ENCODE measurements at regions not wholly inside any gene's neighbourhood (a gene's known extent, or its start where the extent isn't known, plus 50 kb on each side); places are given as distances from the start of the nearest gene placed in this dataset.

GRCh38 chr10:53439075-53439474, 666.5 kb upstream of the MBL2 start:
- peak; percentile 76 for DNase-seq (ENCODE audit: low read depth, low spot score)

GRCh38 chr10:53434413-53434812, 661.8 kb upstream of the MBL2 start:
- DNase-seq (ENCODE audit: low read depth, low spot score), result peak; percentile 6

- DNase-seq (ENCODE audit: low read depth, low spot score), result no peak
These were observed 659.5 kb upstream of the MBL2 start for GRCh38 chr10:53432035-53432434.

- DNase-seq (ENCODE audit: low read depth, low spot score), result no peak
These were observed 658.4 kb upstream of the MBL2 start for GRCh38 chr10:53430974-53431373.

- no peak for DNase-seq (ENCODE audit: low read depth, low spot score)
These were observed 657.7 kb upstream of the MBL2 start for GRCh38 chr10:53430127-53430891.

- peak; percentile 69 for DNase-seq (ENCODE audit: low read depth, low spot score)
These were observed 649.8 kb upstream of the MBL2 start for GRCh38 chr10:53422223-53422888.

- no peak for DNase-seq (ENCODE audit: low read depth, low spot score)
These were observed 640.1 kb upstream of the MBL2 start for GRCh38 chr10:53412651-53413050.

GRCh38 chr10:53406532-53406931, 633.9 kb upstream of the MBL2 start:
- DNase-seq (ENCODE audit: low read depth, low spot score), result no peak

- DNase-seq (ENCODE audit: low read depth, low spot score), result no peak
These were observed 631.1 kb upstream of the MBL2 start for GRCh38 chr10:53403688-53404087.

- no peak for DNase-seq (ENCODE audit: low read depth, low spot score)
These were observed 630.0 kb upstream of the MBL2 start for GRCh38 chr10:53402594-53402993.

GRCh38 chr10:53401536-53401935, 629.0 kb upstream of the MBL2 start:
- no peak for DNase-seq (ENCODE audit: low read depth, low spot score)

GRCh38 chr10:53396876-53397275, 624.3 kb upstream of the MBL2 start:
- no peak for DNase-seq (ENCODE audit: low read depth, low spot score)

GRCh38 chr10:53395449-53395848, 622.9 kb upstream of the MBL2 start:
- peak; percentile 5 for DNase-seq (ENCODE audit: low read depth, low spot score)

- DNase-seq (ENCODE audit: low read depth, low spot score), result no peak
These were observed 615.0 kb upstream of the MBL2 start for GRCh38 chr10:53387562-53387961.

GRCh38 chr10:53382543-53382942, 610.0 kb upstream of the MBL2 start:
- DNase-seq (ENCODE audit: low read depth, low spot score), result no peak

GRCh38 chr10:53379956-53380355, 607.4 kb upstream of the MBL2 start:
- DNase-seq (ENCODE audit: low read depth, low spot score), result no peak

GRCh38 chr10:53370347-53370746, 597.8 kb upstream of the MBL2 start:
- no peak for DNase-seq (ENCODE audit: low read depth, low spot score)

- no peak for DNase-seq (ENCODE audit: low read depth, low spot score)
These were observed 589.4 kb upstream of the MBL2 start for GRCh38 chr10:53361936-53362335.

GRCh38 chr10:53361281-53361680, 588.7 kb upstream of the MBL2 start:
- no peak for DNase-seq (ENCODE audit: low read depth, low spot score)

- peak; percentile 58 for DNase-seq (ENCODE audit: low read depth, low spot score)
These were observed 586.4 kb upstream of the MBL2 start for GRCh38 chr10:53358978-53359377.

GRCh38 chr10:53358536-53358935, 586.0 kb upstream of the MBL2 start:
- peak; percentile 51 for DNase-seq (ENCODE audit: low read depth, low spot score)

- DNase-seq (ENCODE audit: low read depth, low spot score), result peak; percentile 6
These were observed 585.0 kb upstream of the MBL2 start for GRCh38 chr10:53357587-53357986.

- no peak for DNase-seq (ENCODE audit: low read depth, low spot score)
These were observed 584.2 kb upstream of the MBL2 start for GRCh38 chr10:53356616-53357349.

Data from ELF-1 (cell line).